Mammary epithelial cell (primary cell): ENCODE measurements at regions not wholly inside any gene's neighbourhood (a gene's known extent, or its start where the extent isn't known, plus 50 kb on each side); places are given as distances from the start of the nearest gene placed in this dataset.

Source experiments
- EZH2 ChIP-seq: IDR thresholded peaks from 2 replicates; pipeline ENCODE4 v1.6.1; 2012; ENCODE audit warnings: low read length, inconsistent platforms, borderline replicate concordance
- TF ChIP-seq, protein P1 (sequence below), 2 donors: IDR thresholded peaks in 1 of 2; conservative IDR thresholded peaks in 1 of 2; 2 replicates each; pipeline ENCODE4 v1.5.1; 2011 to 2012; ENCODE audit warnings: inconsistent platforms in 2 of 2, low read length in 2 of 2, mild to moderate bottlenecking in 2 of 2, control low read depth in 1 of 2, low read depth in 1 of 2; ENCODE audit not compliant: insufficient read depth in 1 of 2; ENCODE audit errors: extremely low read depth in 1 of 2

DNA sequence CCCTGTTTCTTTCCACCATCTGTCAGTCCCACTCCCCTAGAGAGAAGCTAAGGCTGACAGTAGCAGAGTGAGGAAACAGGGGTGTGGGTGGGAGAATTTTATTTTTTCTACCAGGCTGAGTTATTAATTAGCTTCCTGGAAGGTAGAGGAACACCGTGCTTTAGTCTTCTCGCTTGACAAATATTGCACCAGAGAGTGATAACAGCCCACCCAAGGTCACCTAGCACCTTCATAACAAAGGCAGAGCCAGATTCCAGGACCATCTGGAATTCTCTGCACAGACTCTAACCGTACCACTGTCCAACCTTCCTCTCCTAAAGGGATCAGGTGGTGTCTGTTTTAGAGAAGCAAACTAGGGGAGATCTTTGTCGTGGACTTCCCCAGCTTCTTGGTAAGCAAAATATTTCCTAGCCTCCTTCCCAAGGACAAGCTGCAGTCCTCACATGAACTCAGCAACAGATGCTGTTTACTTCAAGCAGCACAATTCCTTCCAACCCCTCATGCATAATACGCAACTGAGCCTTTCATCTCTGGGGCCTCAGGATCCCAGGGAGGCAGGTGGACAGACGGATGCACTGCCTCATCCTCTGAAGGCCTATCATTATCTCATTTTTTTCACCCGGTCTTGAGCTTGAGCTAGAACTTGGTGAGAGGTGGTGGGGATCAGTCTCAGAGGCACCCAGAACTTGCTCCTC lies 308.7 kb upstream of the BRINP1 start:
- TF ChIP-seq, protein P1, sequence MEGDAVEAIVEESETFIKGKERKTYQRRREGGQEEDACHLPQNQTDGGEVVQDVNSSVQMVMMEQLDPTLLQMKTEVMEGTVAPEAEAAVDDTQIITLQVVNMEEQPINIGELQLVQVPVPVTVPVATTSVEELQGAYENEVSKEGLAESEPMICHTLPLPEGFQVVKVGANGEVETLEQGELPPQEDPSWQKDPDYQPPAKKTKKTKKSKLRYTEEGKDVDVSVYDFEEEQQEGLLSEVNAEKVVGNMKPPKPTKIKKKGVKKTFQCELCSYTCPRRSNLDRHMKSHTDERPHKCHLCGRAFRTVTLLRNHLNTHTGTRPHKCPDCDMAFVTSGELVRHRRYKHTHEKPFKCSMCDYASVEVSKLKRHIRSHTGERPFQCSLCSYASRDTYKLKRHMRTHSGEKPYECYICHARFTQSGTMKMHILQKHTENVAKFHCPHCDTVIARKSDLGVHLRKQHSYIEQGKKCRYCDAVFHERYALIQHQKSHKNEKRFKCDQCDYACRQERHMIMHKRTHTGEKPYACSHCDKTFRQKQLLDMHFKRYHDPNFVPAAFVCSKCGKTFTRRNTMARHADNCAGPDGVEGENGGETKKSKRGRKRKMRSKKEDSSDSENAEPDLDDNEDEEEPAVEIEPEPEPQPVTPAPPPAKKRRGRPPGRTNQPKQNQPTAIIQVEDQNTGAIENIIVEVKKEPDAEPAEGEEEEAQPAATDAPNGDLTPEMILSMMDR (conservative IDR thresholded peaks at IDR 0.05 in 1 of 2, IDR thresholded peaks at IDR 0.05 in 1 of 2; ENCODE audit: extremely low read depth in 1 of 2, insufficient read depth in 1 of 2, low read depth in 1 of 2, low read length in 2 of 2) = no peak
- TF ChIP-seq EZH2 = no peak
